Adipocyte (in vitro differentiated cells): ENCODE measurements at regions not wholly inside any gene's neighbourhood (a gene's known extent, or its start where the extent isn't known, plus 50 kb on each side); places are given as distances from the start of the nearest gene placed in this dataset.

ENCODE experiments used
- DNase-seq: peaks from one replicate; pipeline ENCODE4 v3.0.0-alpha.2; 2015; ENCODE audit warnings: low read depth
- H3K27me3 ChIP-seq: replicated peaks from 2 replicates; pipeline ENCODE4 v1.7.0; 2013; ENCODE audit warnings: mild to moderate bottlenecking, low read length, moderate library complexity; ENCODE audit not compliant: control insufficient read depth, insufficient read depth
- H3K36me3 ChIP-seq: 2 replicates; pipeline ENCODE4 v1.7.0; 2013; ENCODE audit warnings: low read length, mild to moderate bottlenecking, moderate library complexity; ENCODE audit not compliant: control insufficient read depth, insufficient read depth, severe bottlenecking
- H3K4me1 ChIP-seq: 2 replicates; pipeline ENCODE4 v1.7.0; 2013; ENCODE audit warnings: mild to moderate bottlenecking, low read length, moderate library complexity; ENCODE audit not compliant: control insufficient read depth, insufficient read depth
- H3K4me3 ChIP-seq: 2 replicates; pipeline ENCODE4 v1.7.0; 2013; ENCODE audit warnings: mild to moderate bottlenecking, low read length, moderate library complexity
- H3K9ac ChIP-seq: 2 replicates; pipeline ENCODE4 v1.7.0; 2013; ENCODE audit warnings: mild to moderate bottlenecking, low read length, moderate library complexity
- H3K9me3 ChIP-seq: 2 replicates; pipeline ENCODE4 v1.7.0; 2013; ENCODE audit warnings: mild to moderate bottlenecking, low read length, moderate library complexity; ENCODE audit not compliant: control insufficient read depth

GRCh38 chr9:20117482-20117881 lies 328.6 kb upstream of the SLC24A2 start:
- Histone ChIP-seq H3K36me3 (no peaks in the 10 kb centered on the region), H3K9me3 (peaks cover 28% of the 10 kb centered on the region), H3K27me3 (no peaks in the 10 kb centered on the region), H3K9ac (no peak overlapping the region), H3K4me1 (no peaks in the 10 kb centered on the region), H3K4me3 (no peak overlapping the region)
- DNase-seq: no peak

GRCh38 chr9:20114974-20115373 lies 326.1 kb upstream of the SLC24A2 start:
- Histone ChIP-seq H3K27me3 (peaks cover 6% of the 10 kb centered on the region), H3K4me1 (no peaks in the 10 kb centered on the region), H3K9ac (no peak overlapping the region), H3K9me3 (peaks cover 28% of the 10 kb centered on the region), H3K36me3 (no peaks in the 10 kb centered on the region), H3K4me3 (no peak overlapping the region)
- DNase-seq: no peak

GRCh38 chr9:20112205-20112783 lies 323.5 kb upstream of the SLC24A2 start:
- no peak for DNase-seq
- H3K27me3 ChIP-seq: peaks cover 6% of the 10 kb centered on the region

GRCh38 chr9:20111173-20111843 lies 322.5 kb upstream of the SLC24A2 start:
- H3K9ac ChIP-seq: no peak overlapping the region
- H3K9me3 ChIP-seq: peaks cover 21% of the 10 kb centered on the region
- DNase-seq: no peak
- H3K4me3 ChIP-seq: no peak overlapping the region
- H3K36me3 ChIP-seq: no peaks in the 10 kb centered on the region
- no peaks in the 10 kb centered on the region for H3K4me1 ChIP-seq
- H3K27me3 ChIP-seq: peaks cover 6% of the 10 kb centered on the region

More at GRCh38 chr9:20112205-20112783, 323.5 kb upstream of the SLC24A2 start:
- no peak overlapping the region for H3K9ac ChIP-seq
- H3K9me3 ChIP-seq: peaks cover 24% of the 10 kb centered on the region
- no peak overlapping the region for H3K4me3 ChIP-seq
- no peaks in the 10 kb centered on the region for H3K36me3 ChIP-seq
- no peaks in the 10 kb centered on the region for H3K4me1 ChIP-seq

DNA sequence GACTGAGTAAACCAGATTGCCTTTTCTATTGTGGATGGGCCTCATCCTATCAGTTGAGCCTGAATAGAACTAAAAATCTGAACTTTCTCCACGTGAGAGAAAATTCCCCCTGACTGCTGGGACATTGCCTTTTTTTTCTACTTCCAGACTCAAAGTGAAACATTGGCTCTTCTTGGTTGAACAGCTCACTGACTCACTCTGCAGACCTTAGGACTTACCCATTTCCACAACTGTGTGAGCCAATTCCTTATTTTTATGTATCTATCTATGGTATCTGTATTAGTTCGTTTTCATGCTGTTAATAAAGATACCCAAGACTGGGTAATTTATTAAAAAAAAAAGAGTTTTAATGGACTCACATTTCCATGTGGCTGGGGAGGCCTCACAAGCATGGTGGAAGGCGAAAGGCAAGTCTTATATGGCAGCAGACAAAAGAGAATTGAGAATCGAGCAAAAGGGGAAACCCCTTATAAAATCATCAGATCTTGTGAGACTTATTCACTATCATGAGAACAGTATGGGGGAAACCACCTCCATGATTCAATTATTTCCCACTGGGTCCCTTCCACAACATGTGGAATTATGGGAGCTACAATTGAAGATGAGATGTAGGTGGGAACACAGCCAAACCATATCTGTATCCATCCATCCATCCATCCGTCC lies 306.7 kb upstream of the SLC24A2 start:
- H3K9me3 ChIP-seq: peaks cover 3% of the 10 kb centered on the region
- no peaks in the 10 kb centered on the region for H3K27me3 ChIP-seq
- no peak for DNase-seq
- no peaks in the 10 kb centered on the region for H3K36me3 ChIP-seq
- H3K4me1 ChIP-seq: no peaks in the 10 kb centered on the region
- no peak overlapping the region for H3K4me3 ChIP-seq
- no peak overlapping the region for H3K9ac ChIP-seq

DNA sequence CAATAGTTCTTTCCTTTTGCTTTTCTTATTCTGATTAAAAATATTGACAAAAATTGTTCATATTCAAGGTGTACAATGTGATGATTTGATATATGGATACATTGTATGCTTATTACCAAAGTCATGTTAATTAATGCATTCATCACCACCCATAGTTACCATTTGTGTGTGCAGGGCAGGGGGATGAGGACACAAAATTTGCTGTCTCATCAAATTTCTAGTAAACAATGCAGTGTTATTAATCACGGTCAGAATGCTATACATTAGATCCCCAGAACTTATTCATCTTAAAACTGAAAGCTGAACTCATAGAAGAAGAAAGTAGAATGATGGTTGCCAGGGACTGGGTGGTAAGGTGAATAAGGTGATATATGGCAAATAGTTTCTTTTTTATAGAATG lies 303.7 kb upstream of the SLC24A2 start:
- Histone ChIP-seq H3K36me3 (no peaks in the 10 kb centered on the region), H3K9ac (no peak overlapping the region), H3K9me3 (peaks cover 3% of the 10 kb centered on the region), H3K27me3 (peaks cover 9% of the 10 kb centered on the region), H3K4me3 (no peak overlapping the region), H3K4me1 (no peaks in the 10 kb centered on the region)
- DNase-seq: no peak

DNA sequence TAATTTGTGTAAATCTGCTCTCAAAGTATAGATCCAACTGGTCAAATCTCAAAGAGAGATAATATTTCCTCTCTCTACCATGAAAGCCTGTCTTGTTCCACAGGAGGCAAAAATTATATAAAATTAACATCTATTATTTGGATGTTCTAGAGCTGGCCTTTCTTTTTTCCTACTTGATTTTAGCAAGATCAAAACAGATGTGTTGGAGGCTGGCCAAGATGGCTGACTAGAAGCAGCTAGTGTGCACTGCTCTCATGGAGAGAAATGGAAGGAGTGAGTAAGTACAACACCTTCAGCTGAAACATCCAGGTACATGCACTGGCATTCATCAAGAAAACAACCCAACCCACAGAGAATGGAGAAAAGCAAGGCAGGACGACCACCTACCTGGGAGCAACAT lies 298.6 kb upstream of the SLC24A2 start:
- peak; percentile 3 for DNase-seq
- H3K36me3 ChIP-seq: no peaks in the 10 kb centered on the region
- peaks cover 26% of the 10 kb centered on the region for H3K27me3 ChIP-seq
- H3K4me1 ChIP-seq: no peaks in the 10 kb centered on the region
- no peak overlapping the region for H3K4me3 ChIP-seq
- peaks cover 5% of the 10 kb centered on the region for H3K9me3 ChIP-seq
- H3K9ac ChIP-seq: no peak overlapping the region

GRCh38 chr9:20085842-20086241 lies 297.0 kb upstream of the SLC24A2 start:
- H3K36me3 ChIP-seq: no peaks in the 10 kb centered on the region
- no peaks in the 10 kb centered on the region for H3K4me1 ChIP-seq
- no peak overlapping the region for H3K9ac ChIP-seq
- DNase-seq: no peak
- H3K27me3 ChIP-seq: peaks cover 26% of the 10 kb centered on the region
- H3K9me3 ChIP-seq: peaks cover 2% of the 10 kb centered on the region
- H3K4me3 ChIP-seq: no peak overlapping the region

DNA sequence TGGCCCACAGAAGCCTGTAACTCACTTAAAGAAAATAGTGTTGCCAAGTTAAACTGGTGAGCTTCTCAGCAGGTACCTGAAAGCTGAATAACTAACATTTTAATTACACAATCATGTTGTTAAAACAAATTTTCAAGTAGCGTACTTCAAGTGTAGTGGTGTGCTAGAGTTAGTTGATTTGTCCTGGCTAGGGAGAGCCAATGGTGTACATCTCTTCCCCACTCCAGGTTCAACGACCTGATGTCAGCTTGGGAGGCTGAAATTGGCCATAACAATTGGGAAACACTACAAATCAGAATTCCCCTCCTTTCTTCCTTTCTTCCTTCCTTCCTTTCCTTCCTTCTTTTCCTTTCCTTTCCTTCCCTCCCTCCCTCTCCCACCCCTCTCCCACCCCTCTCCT lies 295.3 kb upstream of the SLC24A2 start:
- Histone ChIP-seq H3K9me3 (peaks cover 2% of the 10 kb centered on the region), H3K27me3 (peaks cover 23% of the 10 kb centered on the region), H3K4me1 (no peaks in the 10 kb centered on the region), H3K4me3 (no peak overlapping the region), H3K9ac (no peak overlapping the region), H3K36me3 (no peaks in the 10 kb centered on the region)
- no peak for DNase-seq

DNA sequence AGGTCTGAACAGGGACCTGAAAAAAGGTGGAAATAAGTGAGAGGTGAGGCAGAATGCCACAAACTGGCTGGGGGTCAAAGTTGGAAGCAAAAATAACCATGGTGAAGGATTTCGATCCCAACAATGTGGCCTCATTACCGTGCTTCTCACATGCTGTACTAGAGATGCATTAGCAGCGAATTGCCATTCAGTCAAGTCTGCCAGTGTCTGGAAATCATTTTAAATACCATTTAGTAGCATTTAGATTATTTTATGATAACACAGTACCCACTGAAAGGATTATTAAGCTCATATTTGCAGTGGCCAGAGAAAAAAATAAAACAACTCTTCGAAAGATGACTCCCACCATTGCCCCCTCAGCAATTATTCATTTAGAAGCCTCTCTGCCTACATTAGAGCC lies 294.6 kb upstream of the SLC24A2 start:
- no peaks in the 10 kb centered on the region for H3K36me3 ChIP-seq
- DNase-seq: no peak
- H3K4me3 ChIP-seq: no peak overlapping the region
- H3K9me3 ChIP-seq: peaks cover 2% of the 10 kb centered on the region
- no peaks in the 10 kb centered on the region for H3K4me1 ChIP-seq
- H3K27me3 ChIP-seq: peaks cover 18% of the 10 kb centered on the region
- no peak overlapping the region for H3K9ac ChIP-seq

GRCh38 chr9:20082831-20083230 lies 294.0 kb upstream of the SLC24A2 start:
- no peaks in the 10 kb centered on the region for H3K36me3 ChIP-seq
- H3K27me3 ChIP-seq: peaks cover 18% of the 10 kb centered on the region
- H3K9me3 ChIP-seq: peaks cover 2% of the 10 kb centered on the region
- no peak overlapping the region for H3K9ac ChIP-seq
- no peaks in the 10 kb centered on the region for H3K4me1 ChIP-seq
- H3K4me3 ChIP-seq: no peak overlapping the region
- DNase-seq: no peak
